ENCODE measurements at regions not wholly inside any gene's neighbourhood (a gene's known extent, or its start where the extent isn't known, plus 50 kb on each side); places are given as distances from the start of the nearest gene placed in this dataset.

- POLR2A ChIA-PET (ENCODE audit: unreplicated experiment) = no interaction called here
- Histone ChIP-seq H4K91ac (ENCODE audit: insufficient read depth, low read depth, low read length) (no peak overlapping the region), H3K14ac (replicated peaks; ENCODE audit: low read depth, low read length) (no peak overlapping the region)
These were observed 111.9 kb upstream of the ERCC4 start for GRCh38 chr16:13808102-13808501.

More at GRCh38 chr16:13808102-13808501, 111.9 kb upstream of the ERCC4 start:
- no peaks in the 10 kb centered on the region for H3K27me3 ChIP-seq (ENCODE audit: control insufficient read depth, insufficient read depth, low read length)
- H3K9ac ChIP-seq (ENCODE audit: low read depth, low read length) = no peak overlapping the region
- TF ChIP-seq MAFK (IDR thresholded peaks at IDR 0.05; ENCODE audit: low read depth, low read length) (no peak), CTCF (conservative IDR thresholded peaks at IDR 0.05; ENCODE audit: low read depth, low read length) (no peak), SMC3 (IDR thresholded peaks at IDR 0.05; ENCODE audit: low read depth, low read length) (no peak), POLR2A (IDR thresholded peaks at IDR 0.05; ENCODE audit: low read depth, low read length) (no peak), RCOR1 (IDR thresholded peaks at IDR 0.05; ENCODE audit: insufficient replicate concordance, low read length) (no peak), FOS (IDR thresholded peaks at IDR 0.05; ENCODE audit: low read depth, low read length) (no peak), RFX5 (IDR thresholded peaks at IDR 0.05; ENCODE audit: low read depth, low read length) (no peak), ELK1 (IDR thresholded peaks at IDR 0.05; ENCODE audit: borderline replicate concordance, low read depth, low read length) (no peak), MXI1 (IDR thresholded peaks at IDR 0.05; ENCODE audit: borderline replicate concordance, low read depth, low read length) (no peak), NFE2L2 (IDR thresholded peaks at IDR 0.05; ENCODE audit: low read depth, low read length) (no peak)
- no peaks in the 10 kb centered on the region for H4K20me1 ChIP-seq (ENCODE audit: insufficient read depth, low read length)
- no peak overlapping the region for H3K4ac ChIP-seq (ENCODE audit: low read depth, low read length)
- dilution Hi-C loops (cut with HindIII; ENCODE audit: low sequenced_read_pairs, unreplicated experiment) (no loop called here), in situ Hi-C loops (cut with MboI; ENCODE audit: low sequenced_read_pairs) (no loop called here), intact Hi-C loops (cut with micrococcal nuclease) (no loop called here)
- H2BK5ac ChIP-seq (ENCODE audit: low read depth, low read length, poor library complexity, severe bottlenecking) = no peak overlapping the region
- H3K9me3 ChIP-seq (ENCODE audit: control insufficient read depth, insufficient read depth, low read length) = peaks cover 4% of the 10 kb centered on the region; the same call in 1 of the 2 replicates
- no peak overlapping the region for H2AK9ac ChIP-seq (replicated peaks; ENCODE audit: low read depth, low read length, poor library complexity)
- no CpG with 5 or more reads among the region's 8 CpGs for WGBS, 2 experiments (ENCODE audit: extremely low coverage in 2 of 2, insufficient read length in 1 of 2)
- no peak overlapping the region for H3K27ac ChIP-seq (ENCODE audit: insufficient read depth, low read length)
- no peak overlapping the region for H2BK15ac ChIP-seq (ENCODE audit: low read depth, low read length)
- no peak for ATAC-seq (ENCODE audit: low read depth)
- H3K9me1 ChIP-seq (ENCODE audit: insufficient read depth, low read length) = no peaks in the 10 kb centered on the region
- no peak overlapping the region for H2BK20ac ChIP-seq (ENCODE audit: low read depth, low read length)
- no peak overlapping the region for H3K56ac ChIP-seq (ENCODE audit: extremely low read depth, insufficient read depth, low read length)
- no peaks in the 10 kb centered on the region for H3K79me1 ChIP-seq (ENCODE audit: low read depth in 1 of 2, low read length in 2 of 2)
- no peak overlapping the region for H2AK5ac ChIP-seq (ENCODE audit: low read depth, low read length)
- H3K4me2 ChIP-seq (ENCODE audit: low read depth, low read length) = no peak overlapping the region
- no peak overlapping the region for H3K18ac ChIP-seq (ENCODE audit: low read depth, low read length)
- no peak for DNase-seq
- no peak overlapping the region for H3K4me3 ChIP-seq (ENCODE audit: insufficient read depth, low read depth, low read length)
- H4K8ac ChIP-seq (ENCODE audit: low read depth in 2 of 2, low read length in 2 of 2) = no peak overlapping the region
- H4K5ac ChIP-seq (ENCODE audit: low read depth, low read length) = no peak overlapping the region
- CTCF ChIA-PET = no interaction called here
- no peaks in the 10 kb centered on the region for H3K36me3 ChIP-seq (ENCODE audit: control insufficient read depth, insufficient read depth, low read length)
- no peak overlapping the region for H3K23ac ChIP-seq (ENCODE audit: low read depth, low read length)
- no peaks in the 10 kb centered on the region for H3K4me1 ChIP-seq (ENCODE audit: control insufficient read depth, insufficient read depth, low read length)
- BruUV-seq (replicated peaks) = no TSS peak
- no peak overlapping the region for H2AFZ ChIP-seq (replicated peaks; ENCODE audit: low read length, poor library complexity)
- no peak overlapping the region for H2BK120ac ChIP-seq (ENCODE audit: low read depth, low read length)

Measured in IMR-90 (cell line).